ENCODE measurements at regions not wholly inside any gene's neighbourhood (a gene's known extent, or its start where the extent isn't known, plus 50 kb on each side); places are given as distances from the start of the nearest gene placed in this dataset.

- no peaks in the 10 kb centered on the region for H3K79me2 ChIP-seq (ENCODE audit: insufficient read depth, low read depth)
- no peak overlapping the region for H3K4me3 ChIP-seq (IDR thresholded peaks at IDR 0.05; ENCODE audit: insufficient read depth, low read depth, low read length)
- TF ChIP-seq CTCF (conservative IDR thresholded peaks at IDR 0.05; ENCODE audit: low read depth, low read length), result no peak
- H3K4me1 ChIP-seq (ENCODE audit: low read depth, poor library complexity, severe bottlenecking), result peaks cover 8% of the 10 kb centered on the region
- H4K20me1 ChIP-seq (ENCODE audit: insufficient read depth), result no peaks in the 10 kb centered on the region
- H3K9ac ChIP-seq, result no peak overlapping the region
- no peaks in the 10 kb centered on the region for H3K36me3 ChIP-seq (ENCODE audit: insufficient read depth)
- H2AFZ ChIP-seq (ENCODE audit: low read depth), result no peak overlapping the region
- no peaks in the 10 kb centered on the region for H3K27me3 ChIP-seq (ENCODE audit: insufficient read depth, low read depth)
- no peak overlapping the region for H3K4me2 ChIP-seq
- H3K27ac ChIP-seq, result no peak overlapping the region
Observed at GRCh38 chr11:33554219-33554618, 146.4 kb downstream of the C11orf91 start.

GRCh38 chr11:33553486-33553885 is 147.1 kb downstream of the C11orf91 start:
- Histone ChIP-seq H2AFZ (ENCODE audit: low read depth) (no peak overlapping the region), H3K9ac (no peak overlapping the region), H3K4me1 (ENCODE audit: low read depth, poor library complexity, severe bottlenecking) (peaks cover 8% of the 10 kb centered on the region), H3K4me3 (IDR thresholded peaks at IDR 0.05; ENCODE audit: insufficient read depth, low read depth, low read length) (no peak overlapping the region), H4K20me1 (ENCODE audit: insufficient read depth) (no peaks in the 10 kb centered on the region), H3K36me3 (ENCODE audit: insufficient read depth) (no peaks in the 10 kb centered on the region), H3K27me3 (ENCODE audit: insufficient read depth, low read depth) (no peaks in the 10 kb centered on the region), H3K79me2 (ENCODE audit: insufficient read depth, low read depth) (no peaks in the 10 kb centered on the region), H3K27ac (no peak overlapping the region), H3K4me2 (no peak overlapping the region)
- no peak for TF ChIP-seq CTCF (conservative IDR thresholded peaks at IDR 0.05; ENCODE audit: low read depth, low read length)

GRCh38 chr11:33552756-33553155 is 147.9 kb downstream of the C11orf91 start:
- no peak overlapping the region for H3K4me2 ChIP-seq
- no peaks in the 10 kb centered on the region for H3K36me3 ChIP-seq (ENCODE audit: insufficient read depth)
- peaks cover 8% of the 10 kb centered on the region for H3K4me1 ChIP-seq (ENCODE audit: low read depth, poor library complexity, severe bottlenecking)
- H4K20me1 ChIP-seq (ENCODE audit: insufficient read depth), result no peaks in the 10 kb centered on the region
- H3K79me2 ChIP-seq (ENCODE audit: insufficient read depth, low read depth), result no peaks in the 10 kb centered on the region
- no peak overlapping the region for H3K9ac ChIP-seq
- H3K4me3 ChIP-seq (IDR thresholded peaks at IDR 0.05; ENCODE audit: insufficient read depth, low read depth, low read length), result no peak overlapping the region
- H2AFZ ChIP-seq (ENCODE audit: low read depth), result no peak overlapping the region
- H3K27ac ChIP-seq, result no peak overlapping the region
- H3K27me3 ChIP-seq (ENCODE audit: insufficient read depth, low read depth), result no peaks in the 10 kb centered on the region
- no peak for TF ChIP-seq CTCF (conservative IDR thresholded peaks at IDR 0.05; ENCODE audit: low read depth, low read length)

- H3K4me1 ChIP-seq (ENCODE audit: low read depth, poor library complexity, severe bottlenecking), result no peaks in the 10 kb centered on the region
- H3K4me2 ChIP-seq, result no peak overlapping the region
- H3K79me2 ChIP-seq (ENCODE audit: insufficient read depth, low read depth), result no peaks in the 10 kb centered on the region
- H3K27me3 ChIP-seq (ENCODE audit: insufficient read depth, low read depth), result no peaks in the 10 kb centered on the region
- H3K4me3 ChIP-seq (IDR thresholded peaks at IDR 0.05; ENCODE audit: insufficient read depth, low read depth, low read length), result no peak overlapping the region
- no peak overlapping the region for H3K9ac ChIP-seq
- TF ChIP-seq CTCF (conservative IDR thresholded peaks at IDR 0.05; ENCODE audit: low read depth, low read length), result no peak
- no peak overlapping the region for H3K27ac ChIP-seq
- no peak overlapping the region for H2AFZ ChIP-seq (ENCODE audit: low read depth)
- no peaks in the 10 kb centered on the region for H3K36me3 ChIP-seq (ENCODE audit: insufficient read depth)
- H4K20me1 ChIP-seq (ENCODE audit: insufficient read depth), result no peaks in the 10 kb centered on the region
Observed at GRCh38 chr11:33551051-33551450, 149.6 kb downstream of the C11orf91 start.
